Parathyroid adenoma (tissue), 2 donors: ENCODE measurements at regions not wholly inside any gene's neighbourhood (a gene's known extent, or its start where the extent isn't known, plus 50 kb on each side); places are given as distances from the start of the nearest gene placed in this dataset.
A peak's percentile ranks its signal among the peaks of the same experiment; 100 is the strongest.

Source experiments
- H2AFZ ChIP-seq: fragments of 300-600 bp; sonication (generic); one replicate; pipeline ENCODE4 v1.7.0; 2017; ENCODE audit warnings: antibody characterized with exemption, mild to moderate bottlenecking
- H3K27ac ChIP-seq: fragments of 300-600 bp; sonication (generic); one replicate; pipeline ENCODE4 v1.7.0; 2017
- H3K27me3 ChIP-seq: fragments of 300-600 bp; sonication (generic); one replicate; pipeline ENCODE4 v1.7.0; 2017; ENCODE audit warnings: low read length; ENCODE audit not compliant: control insufficient read depth, insufficient read depth
- H3K36me3 ChIP-seq: fragments of 300-600 bp; sonication (generic); one replicate; pipeline ENCODE4 v1.7.0; 2017; ENCODE audit warnings: low read length; ENCODE audit not compliant: control insufficient read depth, insufficient read depth
- H3K4me1 ChIP-seq: fragments of 300-600 bp; sonication (generic); one replicate; pipeline ENCODE4 v1.7.0; 2017; ENCODE audit warnings: control low read depth
- H3K4me2 ChIP-seq: fragments of 300-600 bp; sonication (generic); one replicate; pipeline ENCODE4 v1.7.0; 2017; ENCODE audit warnings: low read length
- H3K4me3 ChIP-seq: fragments of 300-600 bp; sonication (generic); one replicate; pipeline ENCODE4 v1.7.0; 2017; ENCODE audit warnings: low read depth, low read length
- H3K79me2 ChIP-seq: fragments of 300-600 bp; sonication (generic); one replicate; pipeline ENCODE4 v1.7.0; 2017; ENCODE audit warnings: control low read depth
- H3K9ac ChIP-seq: fragments of 300-600 bp; sonication (generic); one replicate; pipeline ENCODE4 v1.7.0; 2017; ENCODE audit warnings: mild to moderate bottlenecking
- H3K9me3 ChIP-seq: fragments of 300-600 bp; sonication (generic); one replicate; pipeline ENCODE4 v1.7.0; 2017; ENCODE audit warnings: low read length; ENCODE audit not compliant: control insufficient read depth
- CTCF ChIP-seq: fragments of 300-600 bp; sonication (generic); IDR thresholded peaks from one replicate; pipeline ENCODE4 v1.7.0; 2017; ENCODE audit warnings: antibody characterized with exemption, mild to moderate bottlenecking
- donor health status: primary hyperparathyroidism.

- Histone ChIP-seq H3K27ac (no peak overlapping the region), H2AFZ (no peak overlapping the region), H3K4me2 (no peak overlapping the region), H3K4me1 (no peaks in the 10 kb centered on the region), H3K36me3 (no peaks in the 10 kb centered on the region), H3K9me3 (no peaks in the 10 kb centered on the region), H3K9ac (no peak overlapping the region), H3K27me3 (no peaks in the 10 kb centered on the region), H3K4me3 (no peak overlapping the region), H3K79me2 (no peaks in the 10 kb centered on the region)
- TF ChIP-seq CTCF: peak; percentile 29
Observed at GRCh38 chr5:118593003-118593328, 395.4 kb downstream of the DTWD2 start.

DNA sequence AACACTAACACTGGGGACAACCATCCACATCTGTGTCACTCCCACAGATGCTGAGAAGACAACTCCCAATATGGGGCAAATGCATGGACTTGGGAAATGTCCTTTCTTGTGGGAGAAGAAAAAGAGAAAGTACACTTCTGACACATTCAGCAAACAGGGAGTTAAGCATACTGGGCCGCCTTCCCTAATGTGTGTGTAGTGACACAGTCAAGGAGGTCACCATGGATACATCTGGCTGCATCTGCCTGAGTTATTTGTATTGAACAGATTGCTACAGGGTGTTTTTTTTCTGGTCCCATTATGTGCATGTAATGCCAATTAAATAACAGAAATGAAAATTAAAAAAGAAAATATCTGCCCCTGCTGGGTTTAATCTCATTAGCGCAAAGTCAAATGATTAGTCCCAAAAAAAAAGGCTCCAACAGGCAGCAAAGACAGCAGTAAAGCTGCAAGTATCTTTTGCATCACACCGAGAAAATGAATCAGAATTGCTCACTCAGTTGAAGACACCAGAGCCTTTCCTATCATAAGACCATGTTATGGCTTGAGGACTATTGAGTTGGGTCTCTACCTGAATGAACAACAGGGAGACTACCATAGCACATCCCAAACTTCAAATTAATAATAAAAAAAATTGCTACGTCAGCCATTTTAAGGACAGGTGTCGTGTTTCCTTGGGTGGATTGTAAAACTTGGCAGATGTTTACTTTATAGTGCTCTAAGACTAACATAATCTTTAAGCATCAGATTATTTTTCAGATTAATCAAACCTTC lies 395.9 kb downstream of the DTWD2 start:
- Histone ChIP-seq H3K79me2 (no peaks in the 10 kb centered on the region), H3K4me3 (no peak overlapping the region), H3K27ac (no peak overlapping the region), H3K27me3 (no peaks in the 10 kb centered on the region), H3K4me1 (no peaks in the 10 kb centered on the region), H3K9me3 (no peaks in the 10 kb centered on the region), H3K36me3 (no peaks in the 10 kb centered on the region), H3K9ac (no peak overlapping the region), H2AFZ (no peak overlapping the region), H3K4me2 (no peak overlapping the region)
- TF ChIP-seq CTCF: no peak

DNA sequence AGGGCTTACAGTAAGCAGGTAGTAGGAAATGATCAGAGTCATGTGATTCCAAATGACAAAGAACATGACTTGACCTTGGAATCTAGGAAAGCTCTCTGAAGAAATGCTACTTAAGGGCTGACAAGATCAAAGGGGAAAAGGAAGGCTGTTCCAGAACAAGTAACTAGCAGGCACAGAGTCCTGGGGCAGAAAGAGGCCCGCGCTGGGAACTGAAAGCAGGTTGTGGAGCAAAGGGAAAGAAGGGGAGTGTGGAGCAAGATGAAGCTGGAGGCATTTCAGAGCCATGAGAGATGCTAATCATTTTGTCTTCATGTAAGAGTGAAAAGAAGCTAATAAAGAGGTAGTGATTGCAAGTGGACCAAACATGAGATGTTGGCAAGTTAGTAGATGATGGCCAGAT lies 397.5 kb downstream of the DTWD2 start:
- Histone ChIP-seq H3K36me3 (no peaks in the 10 kb centered on the region), H3K4me3 (no peak overlapping the region), H3K9me3 (no peaks in the 10 kb centered on the region), H2AFZ (no peak overlapping the region), H3K4me1 (no peaks in the 10 kb centered on the region), H3K9ac (no peak overlapping the region), H3K4me2 (no peak overlapping the region), H3K27ac (no peak overlapping the region), H3K79me2 (no peaks in the 10 kb centered on the region), H3K27me3 (no peaks in the 10 kb centered on the region)
- TF ChIP-seq CTCF: no peak

GRCh38 chr5:118580949-118581348 lies 407.4 kb downstream of the DTWD2 start:
- no peaks in the 10 kb centered on the region for H3K79me2 ChIP-seq
- H3K36me3 ChIP-seq: no peaks in the 10 kb centered on the region
- H3K9me3 ChIP-seq: no peaks in the 10 kb centered on the region
- H3K27ac ChIP-seq: no peak overlapping the region
- no peak overlapping the region for H3K4me3 ChIP-seq
- no peak overlapping the region for H2AFZ ChIP-seq
- H3K27me3 ChIP-seq: no peaks in the 10 kb centered on the region
- H3K4me1 ChIP-seq: no peaks in the 10 kb centered on the region
- no peak overlapping the region for H3K9ac ChIP-seq
- no peak for TF ChIP-seq CTCF
- H3K4me2 ChIP-seq: no peak overlapping the region

GRCh38 chr5:118578093-118578492 lies 410.3 kb downstream of the DTWD2 start:
- Histone ChIP-seq H3K4me2 (no peak overlapping the region), H3K4me3 (no peak overlapping the region), H2AFZ (no peak overlapping the region), H3K27ac (no peak overlapping the region), H3K9ac (no peak overlapping the region), H3K79me2 (no peaks in the 10 kb centered on the region), H3K9me3 (no peaks in the 10 kb centered on the region), H3K36me3 (no peaks in the 10 kb centered on the region), H3K4me1 (no peaks in the 10 kb centered on the region), H3K27me3 (no peaks in the 10 kb centered on the region)
- TF ChIP-seq CTCF: no peak
